ENCODE measurements at regions not wholly inside any gene's neighbourhood (a gene's known extent, or its start where the extent isn't known, plus 50 kb on each side); places are given as distances from the start of the nearest gene placed in this dataset.

DNA sequence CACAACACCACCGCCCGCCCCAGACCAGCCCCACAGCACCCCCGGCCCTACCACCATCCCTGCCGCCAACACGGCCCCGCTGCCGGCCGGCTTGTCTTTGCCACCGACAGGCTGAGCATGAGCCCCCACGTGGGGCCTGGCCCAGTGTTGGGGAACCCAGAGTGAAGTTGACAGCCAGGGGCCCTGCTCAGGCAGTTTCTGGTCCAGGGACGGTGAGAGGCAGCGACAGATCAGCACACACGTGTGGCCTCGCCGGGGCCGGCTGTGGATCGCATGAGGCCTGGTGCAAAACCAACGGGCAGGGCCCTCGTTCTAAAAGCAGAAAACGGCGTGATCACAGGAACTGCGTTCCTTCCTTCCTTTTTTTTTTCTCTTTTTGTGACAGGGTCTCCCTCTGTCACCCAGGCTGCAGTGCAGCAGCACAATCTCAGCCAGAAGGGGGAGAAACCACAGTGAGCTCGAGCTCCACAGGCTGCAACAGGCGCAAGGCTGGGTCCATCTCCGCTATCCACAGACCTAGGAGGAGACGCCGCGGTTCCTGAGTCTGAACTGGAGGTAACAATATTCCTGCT, 50.5 kb upstream of the FBRSL1 start:
- H3K4me3 Mint-ChIP-seq, result no peak overlapping the region
- peaks cover 5% of the 10 kb centered on the region for H3K36me3 Mint-ChIP-seq
- peaks cover 46% of the 10 kb centered on the region for H3K4me1 Mint-ChIP-seq
- no peak for DNase-seq
- peak overlapping the region; percentile 58 for H3K27ac Mint-ChIP-seq
- no peaks in the 10 kb centered on the region for H3K27me3 Mint-ChIP-seq
- peaks cover 2% of the 10 kb centered on the region for H3K9me3 Mint-ChIP-seq

DNA sequence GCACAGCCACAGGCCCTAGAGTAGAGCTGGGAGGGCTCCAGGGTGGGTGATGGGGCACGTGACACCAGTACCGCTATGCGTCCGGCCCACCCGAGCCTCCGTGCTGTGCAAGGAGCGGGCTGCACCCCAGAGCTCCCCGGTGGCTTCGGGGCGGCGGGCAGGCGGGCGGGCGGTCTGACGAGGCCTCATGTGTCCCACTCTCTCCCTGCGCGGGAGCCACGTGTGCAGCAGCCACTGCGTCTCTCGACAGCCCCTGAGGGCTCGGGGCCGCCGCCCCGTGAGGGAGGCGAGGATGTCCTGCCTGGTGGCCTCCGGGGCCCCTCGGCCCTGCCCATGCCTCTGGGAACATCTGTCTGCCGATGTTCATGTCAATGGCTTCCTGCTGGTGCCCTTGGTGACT, 51.2 kb upstream of the FBRSL1 start:
- no peaks in the 10 kb centered on the region for H3K27me3 Mint-ChIP-seq
- H3K9me3 Mint-ChIP-seq, result peaks cover 2% of the 10 kb centered on the region
- no peak for DNase-seq
- no peak overlapping the region for H3K4me3 Mint-ChIP-seq
- peaks cover 41% of the 10 kb centered on the region for H3K4me1 Mint-ChIP-seq
- H3K36me3 Mint-ChIP-seq, result peaks cover 4% of the 10 kb centered on the region
- peak overlapping the region; percentile 58 for H3K27ac Mint-ChIP-seq

DNA sequence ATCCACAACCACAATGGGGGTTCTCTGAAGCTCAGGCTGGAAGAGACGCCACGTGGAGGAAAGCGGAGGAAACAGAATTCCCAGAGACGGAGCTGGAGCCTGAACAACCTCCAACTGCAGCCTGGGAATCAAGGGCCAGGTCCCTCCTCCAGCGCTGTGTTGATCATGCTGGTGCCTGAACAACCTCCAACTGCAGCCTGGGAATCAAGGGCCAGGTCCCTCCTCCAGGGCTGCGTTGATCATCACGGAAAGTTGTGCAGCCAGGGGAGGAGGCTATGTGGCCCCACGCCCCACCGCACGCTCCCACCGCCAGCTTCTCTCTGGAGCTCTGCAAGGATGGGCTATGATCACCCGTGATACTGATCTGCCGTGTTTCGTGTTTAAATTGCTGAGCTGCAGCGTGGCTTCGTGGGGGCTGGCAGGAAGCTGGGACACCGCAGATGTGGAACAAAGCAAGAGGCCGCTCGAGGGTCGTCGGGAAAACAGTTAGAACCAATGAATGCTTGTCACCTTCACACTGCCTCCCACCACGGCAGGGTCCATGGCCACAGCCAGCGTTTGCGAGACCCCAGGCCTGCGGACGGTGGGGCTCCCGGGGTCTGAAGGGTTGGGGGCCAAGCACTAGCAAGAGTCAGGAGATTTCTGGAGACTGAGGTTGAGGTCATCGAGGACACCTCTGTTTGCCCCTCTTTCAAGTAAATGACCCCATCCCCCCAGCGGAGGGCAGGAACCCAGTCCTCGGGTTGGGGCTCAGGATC, 51.8 kb upstream of the FBRSL1 start:
- Mint-ChIP-seq H3K27me3 (no peaks in the 10 kb centered on the region), H3K4me1 (peaks cover 38% of the 10 kb centered on the region), H3K9me3 (no peaks in the 10 kb centered on the region), H3K27ac (peak overlapping the region; percentile 26), H3K4me3 (peak overlapping the region; percentile 38), H3K36me3 (no peaks in the 10 kb centered on the region)
- peak; percentile 42 for DNase-seq

DNA sequence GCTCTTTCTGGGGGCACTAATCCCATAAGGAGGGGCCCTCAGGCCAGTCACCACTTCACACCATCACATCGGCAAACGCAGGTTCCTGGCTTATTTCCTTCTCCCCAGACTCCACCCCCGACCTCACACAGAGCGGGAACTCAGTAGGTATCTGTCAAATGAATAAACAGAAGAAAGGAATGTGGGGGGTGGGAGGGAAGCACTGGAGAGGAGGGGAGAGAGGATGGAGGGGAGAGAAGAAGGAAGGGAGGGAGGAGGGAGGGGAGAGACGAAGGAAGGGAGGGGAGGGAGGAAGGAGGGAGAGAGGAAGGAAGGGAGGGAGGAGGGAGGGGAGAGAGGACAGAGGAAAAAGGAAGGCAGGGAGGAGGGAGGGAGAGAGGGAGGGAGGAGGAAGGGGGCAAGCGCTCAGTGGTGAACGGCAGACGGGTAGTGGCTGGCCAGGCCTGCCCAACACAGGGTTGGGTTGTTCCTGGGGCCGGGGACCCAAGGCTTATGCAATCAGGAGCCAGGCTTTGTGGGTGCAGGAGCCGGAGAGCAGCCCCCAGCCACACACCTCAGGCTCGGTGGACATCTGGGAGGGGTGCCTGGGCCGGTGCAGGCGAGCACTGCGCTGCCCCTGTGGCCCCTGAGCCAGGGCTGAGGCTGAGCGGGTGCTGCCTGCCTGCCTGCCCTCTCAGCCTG, 52.6 kb upstream of the FBRSL1 start:
- H3K36me3 Mint-ChIP-seq, result no peaks in the 10 kb centered on the region
- no peak for DNase-seq
- no peak overlapping the region for H3K27ac Mint-ChIP-seq
- H3K27me3 Mint-ChIP-seq, result no peaks in the 10 kb centered on the region
- H3K9me3 Mint-ChIP-seq, result no peaks in the 10 kb centered on the region
- H3K4me1 Mint-ChIP-seq, result peaks cover 35% of the 10 kb centered on the region
- peak overlapping the region; percentile 25 for H3K4me3 Mint-ChIP-seq

DNA sequence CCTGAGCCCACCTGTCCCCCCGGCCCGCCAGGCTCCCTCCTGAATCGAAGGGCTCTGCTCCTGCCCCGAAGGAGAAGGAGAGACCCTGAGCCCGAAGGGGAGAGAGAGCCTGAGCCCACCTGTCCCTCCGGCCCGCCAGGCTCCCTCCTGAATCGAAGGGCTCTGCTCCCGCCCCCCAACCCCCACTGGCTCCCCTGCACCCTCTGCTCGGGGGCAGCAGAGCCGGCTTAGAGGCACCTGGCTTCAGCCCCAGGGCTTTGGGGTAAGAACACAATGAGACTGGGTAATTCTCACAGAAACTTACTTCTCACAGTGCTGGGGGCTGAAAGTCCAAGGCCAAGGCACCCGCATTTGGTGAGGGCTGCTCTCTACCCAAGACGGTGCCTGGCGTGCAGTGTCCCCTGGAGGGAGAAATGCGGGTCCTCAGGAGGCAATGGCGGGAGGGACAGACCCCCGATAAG, 53.1 kb upstream of the FBRSL1 start:
- peaks cover 35% of the 10 kb centered on the region for H3K4me1 Mint-ChIP-seq
- no peaks in the 10 kb centered on the region for H3K36me3 Mint-ChIP-seq
- no peak overlapping the region for H3K27ac Mint-ChIP-seq
- no peaks in the 10 kb centered on the region for H3K9me3 Mint-ChIP-seq
- no peak overlapping the region for H3K4me3 Mint-ChIP-seq
- no peak for DNase-seq
- no peaks in the 10 kb centered on the region for H3K27me3 Mint-ChIP-seq

DNA sequence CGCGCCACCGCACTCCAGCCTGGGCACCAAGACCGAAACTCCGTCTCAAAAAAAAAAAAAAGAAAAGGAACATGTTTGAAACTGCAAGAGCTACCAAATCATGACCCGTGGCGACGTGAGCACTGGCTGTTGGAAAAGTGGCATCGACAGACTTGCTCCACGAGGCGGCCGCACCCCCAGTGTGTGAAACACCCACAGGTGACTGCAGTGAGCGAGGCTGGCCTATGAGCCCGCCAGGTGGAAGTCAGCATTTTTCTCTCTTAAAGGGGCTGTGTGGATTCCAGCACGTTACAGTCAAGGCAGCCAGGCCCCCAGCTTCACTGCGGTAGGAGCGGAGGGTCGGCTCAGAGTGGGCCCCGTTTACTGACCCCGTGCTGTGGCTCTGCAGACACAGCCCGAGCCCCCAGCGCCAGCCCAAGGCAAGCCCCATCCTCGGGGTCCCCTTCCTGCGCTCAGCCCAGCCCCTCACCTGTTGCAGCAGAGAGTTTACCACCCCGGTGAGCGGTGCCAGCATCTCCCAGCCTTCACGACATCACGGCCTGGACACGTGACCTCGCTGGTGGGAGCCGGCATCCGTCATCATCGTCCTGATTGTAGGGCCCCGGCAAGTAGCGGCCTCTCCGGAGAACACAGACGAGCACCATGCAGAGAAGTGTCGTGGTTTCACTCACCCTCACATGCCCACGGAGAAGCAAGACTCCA, 54.3 kb upstream of the FBRSL1 start:
- H3K4me1 Mint-ChIP-seq, result peaks cover 38% of the 10 kb centered on the region
- H3K27me3 Mint-ChIP-seq, result no peaks in the 10 kb centered on the region
- H3K36me3 Mint-ChIP-seq, result no peaks in the 10 kb centered on the region
- H3K4me3 Mint-ChIP-seq, result no peak overlapping the region
- no peak for DNase-seq
- H3K9me3 Mint-ChIP-seq, result no peaks in the 10 kb centered on the region
- peak overlapping the region; percentile 42 for H3K27ac Mint-ChIP-seq

DNA sequence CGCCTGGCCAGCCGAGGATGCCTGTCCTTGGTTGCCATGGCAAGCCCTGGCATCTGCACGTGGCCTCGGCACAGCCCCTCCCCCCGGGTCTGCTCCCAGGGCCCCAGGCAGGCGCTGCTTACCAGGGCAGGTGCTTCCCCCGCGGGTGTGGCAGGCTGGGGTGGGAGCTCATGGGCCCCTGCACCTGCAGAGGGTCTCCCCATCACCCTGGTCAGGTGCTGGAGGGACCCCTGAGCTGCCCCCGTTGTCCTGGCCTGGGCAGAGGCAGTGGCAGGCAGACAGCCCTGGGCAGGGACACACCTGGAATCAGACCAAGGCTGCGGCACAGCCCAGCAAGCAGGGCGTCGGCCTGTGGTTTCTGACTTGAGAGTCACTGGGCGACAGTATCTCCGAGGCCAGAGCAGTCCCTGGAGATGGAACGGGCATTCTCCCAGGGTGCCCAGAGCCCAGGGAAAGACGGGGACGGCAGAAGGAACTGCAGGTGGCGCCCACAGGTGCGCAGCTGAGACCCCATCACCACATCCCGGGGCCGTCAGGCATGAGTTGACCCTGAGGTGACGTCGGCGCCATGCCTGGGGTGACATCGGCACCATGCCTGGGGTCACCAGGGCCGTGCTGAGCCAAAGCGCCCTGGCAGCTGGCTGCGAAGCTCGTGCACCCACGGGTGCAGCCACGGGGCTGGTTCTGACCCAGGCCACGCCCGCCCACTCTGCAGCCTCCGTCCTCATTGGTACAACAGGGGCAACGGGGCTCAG, 56.1 kb upstream of the FBRSL1 start:
- no peaks in the 10 kb centered on the region for H3K36me3 Mint-ChIP-seq
- no peak overlapping the region for H3K4me3 Mint-ChIP-seq
- peaks cover 41% of the 10 kb centered on the region for H3K4me1 Mint-ChIP-seq
- H3K27me3 Mint-ChIP-seq, result no peaks in the 10 kb centered on the region
- H3K27ac Mint-ChIP-seq, result no peak overlapping the region
- DNase-seq, result no peak
- H3K9me3 Mint-ChIP-seq, result no peaks in the 10 kb centered on the region

DNA sequence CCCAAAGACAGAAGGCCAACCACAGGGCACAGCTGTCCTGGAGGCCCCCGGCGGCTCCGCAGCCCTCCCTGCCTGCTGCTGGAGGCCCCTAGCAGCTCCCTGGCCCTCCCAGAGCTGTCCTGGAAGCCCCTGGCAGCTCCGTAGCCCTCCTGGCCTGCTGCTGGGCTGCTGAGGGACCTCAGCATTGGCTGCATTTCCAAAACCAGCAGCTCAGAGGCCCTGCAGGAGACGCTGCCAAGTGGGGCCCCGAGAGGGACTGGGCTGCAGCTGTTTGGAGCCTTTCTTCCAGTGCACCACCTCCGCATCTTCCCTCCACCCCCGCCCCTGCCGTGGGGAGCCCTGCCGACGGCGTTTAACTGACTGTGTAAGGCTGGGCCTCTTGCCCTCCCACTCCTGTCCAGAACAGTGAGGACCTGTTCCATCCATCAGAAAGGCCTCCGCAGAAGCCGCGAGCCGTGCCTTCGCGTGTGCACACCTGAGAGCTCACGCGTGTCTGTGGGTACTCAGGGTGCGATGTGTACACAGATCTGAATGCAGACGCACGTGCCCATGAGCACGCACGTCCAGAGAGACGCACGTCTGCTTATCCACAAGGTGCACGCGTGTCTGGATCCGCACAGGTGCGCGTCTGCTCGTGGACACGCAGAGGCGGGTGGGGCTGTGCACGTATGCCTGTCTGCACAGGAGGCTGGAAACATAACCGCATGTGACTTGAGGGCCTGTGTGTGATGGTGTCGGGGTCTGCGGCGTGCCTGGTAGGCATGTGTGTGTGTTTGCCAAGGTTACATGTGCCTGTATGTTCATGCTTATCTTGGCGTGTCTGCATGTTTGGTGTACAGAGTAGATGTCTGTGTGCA, 57.0 kb upstream of the FBRSL1 start:
- H3K9me3 Mint-ChIP-seq, result no peaks in the 10 kb centered on the region
- H3K27ac Mint-ChIP-seq, result no peak overlapping the region
- peaks cover 38% of the 10 kb centered on the region for H3K4me1 Mint-ChIP-seq
- no peaks in the 10 kb centered on the region for H3K27me3 Mint-ChIP-seq
- H3K36me3 Mint-ChIP-seq, result no peaks in the 10 kb centered on the region
- H3K4me3 Mint-ChIP-seq, result no peak overlapping the region
- DNase-seq, result no peak

DNA sequence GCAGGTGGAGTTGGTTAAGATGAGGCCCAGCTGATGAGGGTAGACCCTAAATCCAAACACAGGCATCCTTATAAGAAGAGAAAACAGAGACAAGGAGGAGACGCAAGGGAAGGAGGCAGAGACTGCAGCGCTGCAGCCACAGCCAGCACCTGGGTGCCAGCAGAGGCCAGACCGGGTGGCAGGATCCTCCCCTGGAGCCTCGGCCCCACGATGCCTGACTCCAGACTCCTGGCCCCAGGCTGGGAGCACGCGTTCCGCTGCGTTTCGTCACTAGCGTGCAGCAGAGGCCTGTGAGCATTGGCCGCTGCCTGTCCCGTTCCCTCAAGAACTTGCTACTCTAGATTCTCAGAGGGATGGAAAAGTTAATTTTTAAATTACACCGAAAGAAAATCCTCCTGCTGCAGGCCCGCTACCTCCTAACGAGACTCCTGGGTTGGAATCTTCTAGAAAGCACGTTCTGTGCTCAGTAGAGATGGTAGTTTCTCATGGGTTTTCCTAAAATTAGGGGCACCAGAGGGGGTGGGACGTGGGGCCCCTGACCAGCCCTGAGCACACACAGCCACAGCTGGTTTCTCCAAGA, 57.7 kb upstream of the FBRSL1 start:
- H3K4me3 Mint-ChIP-seq, result no peak overlapping the region
- no peaks in the 10 kb centered on the region for H3K9me3 Mint-ChIP-seq
- H3K27ac Mint-ChIP-seq, result no peak overlapping the region
- DNase-seq, result no peak
- H3K4me1 Mint-ChIP-seq, result peaks cover 34% of the 10 kb centered on the region
- no peaks in the 10 kb centered on the region for H3K36me3 Mint-ChIP-seq
- H3K27me3 Mint-ChIP-seq, result no peaks in the 10 kb centered on the region

DNA sequence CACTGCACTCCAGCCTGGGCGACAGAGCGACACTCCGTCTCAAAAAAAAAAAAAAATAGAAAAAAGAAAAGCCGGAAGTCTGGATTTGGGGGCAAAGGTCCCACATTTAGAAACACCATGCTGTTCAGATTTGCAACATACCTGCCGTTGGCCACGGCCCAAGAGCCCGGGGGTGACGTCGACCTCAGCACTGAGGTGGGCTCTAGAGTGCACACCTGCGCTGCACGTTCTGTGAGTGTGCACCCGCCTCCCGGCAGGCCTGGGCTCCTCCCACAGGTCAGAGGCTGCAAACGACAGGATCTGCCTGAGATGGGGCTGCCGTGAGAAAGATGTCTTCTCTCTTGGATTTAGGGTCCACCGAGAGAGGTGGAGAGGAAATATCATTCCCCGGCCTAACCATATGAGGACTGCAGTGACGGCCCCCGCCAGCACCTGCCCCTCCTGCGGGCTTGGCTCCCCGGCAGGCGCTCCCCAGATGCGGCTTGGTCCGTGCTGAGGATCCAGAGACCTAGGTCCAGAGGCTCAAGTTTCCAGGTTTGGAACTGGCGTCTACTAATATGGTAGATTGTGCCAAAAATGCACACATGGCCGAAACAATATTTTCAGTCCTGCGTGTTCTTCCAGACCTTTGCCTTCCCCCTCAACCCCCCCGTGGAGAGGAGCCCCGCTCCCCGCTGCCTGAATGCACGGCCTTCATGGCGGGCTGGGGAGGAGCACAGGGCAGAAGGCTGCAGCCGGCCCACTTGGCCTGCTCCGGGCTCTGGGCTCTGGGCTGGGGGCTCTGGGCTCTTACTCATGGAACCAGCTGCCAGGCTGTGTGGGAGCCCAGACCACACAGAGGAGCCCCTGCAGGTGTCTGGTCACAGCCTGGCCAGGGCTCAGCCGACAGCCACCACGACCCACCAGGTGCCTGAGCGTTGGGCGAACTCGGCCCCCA, 58.8 kb upstream of the FBRSL1 start:
- Mint-ChIP-seq H3K36me3 (no peaks in the 10 kb centered on the region), H3K27me3 (no peaks in the 10 kb centered on the region), H3K9me3 (no peaks in the 10 kb centered on the region), H3K4me1 (peaks cover 28% of the 10 kb centered on the region), H3K4me3 (no peak overlapping the region), H3K27ac (no peak overlapping the region)
- no peak for DNase-seq

DNA sequence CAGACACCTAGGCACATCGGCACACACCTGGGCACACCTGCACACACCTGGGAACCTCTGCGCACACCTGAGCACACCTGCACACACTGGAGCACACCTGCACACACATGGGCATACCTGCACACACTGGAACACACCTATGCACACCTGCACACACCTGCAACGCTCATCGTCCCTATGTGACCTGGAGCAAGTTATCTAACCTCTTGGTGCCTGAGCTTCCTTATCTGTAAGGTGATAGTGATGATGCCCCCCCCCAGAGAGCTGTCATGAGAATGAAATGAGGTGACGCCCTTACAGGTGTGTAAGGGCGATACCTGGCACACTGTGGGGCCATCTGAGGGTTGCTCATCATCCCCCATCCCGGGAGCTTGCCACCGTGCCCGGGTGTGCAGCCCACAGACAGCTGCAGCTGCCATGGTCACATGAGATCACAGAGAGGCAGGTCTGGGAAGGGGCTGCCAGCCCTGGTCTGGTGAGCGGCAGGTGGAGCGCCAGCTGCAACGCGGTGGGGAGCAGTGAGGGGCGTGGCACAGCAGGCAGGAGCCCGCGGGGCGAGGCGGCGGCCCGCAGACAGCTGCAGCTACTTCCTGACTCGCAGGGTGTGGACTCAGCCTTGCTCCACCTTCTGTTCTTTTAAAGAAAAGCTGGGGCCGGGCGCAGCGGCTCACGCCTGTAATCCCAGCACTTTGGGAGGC, 59.9 kb upstream of the FBRSL1 start:
- Mint-ChIP-seq H3K27me3 (no peaks in the 10 kb centered on the region), H3K27ac (no peak overlapping the region), H3K36me3 (no peaks in the 10 kb centered on the region), H3K9me3 (peaks cover 2% of the 10 kb centered on the region), H3K4me3 (peak overlapping the region; percentile 25), H3K4me1 (peaks cover 28% of the 10 kb centered on the region)
- DNase-seq, result peak; percentile 64

DNA sequence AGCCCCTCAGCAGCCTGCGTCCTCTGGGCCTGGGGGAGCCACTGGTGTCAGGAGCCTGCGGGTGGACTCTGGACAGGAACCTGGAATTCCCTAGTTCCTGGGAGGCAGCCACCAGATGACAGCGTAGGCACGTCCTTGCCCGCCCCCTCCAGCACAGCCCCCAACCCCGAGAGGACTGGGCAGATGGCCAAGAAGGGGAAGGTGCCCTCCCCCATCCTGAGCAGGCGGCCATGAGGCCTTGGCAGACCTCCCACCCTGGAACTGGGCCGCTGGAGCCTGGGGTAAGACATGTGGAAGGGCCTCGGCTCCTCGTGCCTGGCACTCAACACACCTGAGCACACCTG, 60.4 kb upstream of the FBRSL1 start:
- Mint-ChIP-seq H3K36me3 (peaks cover 2% of the 10 kb centered on the region), H3K4me3 (no peak overlapping the region), H3K4me1 (peaks cover 25% of the 10 kb centered on the region), H3K27me3 (no peaks in the 10 kb centered on the region), H3K27ac (no peak overlapping the region), H3K9me3 (peaks cover 6% of the 10 kb centered on the region)
- DNase-seq, result no peak

All from activated naive CD8-positive, alpha-beta T cell treated with anti-CD3 and anti-CD28 coated beads for 36 hours (primary cell).